ENCODE measurements at regions not wholly inside any gene's neighbourhood (a gene's known extent, or its start where the extent isn't known, plus 50 kb on each side); places are given as distances from the start of the nearest gene placed in this dataset.

- DNase-seq = no peak
These were observed 82.1 kb upstream of the IFNE start for GRCh38 chr9:21564175-21564574.

GRCh38 chr9:21565155-21565554 is 83.0 kb upstream of the IFNE start:
- no peak for DNase-seq

- DNase-seq = no peak
These were observed 85.8 kb upstream of the IFNE start for GRCh38 chr9:21567926-21568325.

- no peak for DNase-seq
These were observed 86.4 kb upstream of the IFNE start for GRCh38 chr9:21568484-21568883.

GRCh38 chr9:21569721-21570120 is 87.6 kb upstream of the IFNE start:
- DNase-seq = no peak

GRCh38 chr9:21570643-21571275 is 88.6 kb upstream of the IFNE start:
- DNase-seq = no peak

GRCh38 chr9:21574261-21574660 is 92.1 kb upstream of the IFNE start:
- DNase-seq = no peak

GRCh38 chr9:21576331-21577189 is 94.4 kb upstream of the IFNE start:
- no peak for DNase-seq

- no peak for DNase-seq
These were observed 97.1 kb upstream of the IFNE start for GRCh38 chr9:21579247-21579671.

- no peak for DNase-seq
These were observed 97.6 kb upstream of the IFNE start for GRCh38 chr9:21579743-21580142.

- DNase-seq = no peak
These were observed 98.7 kb upstream of the IFNE start for GRCh38 chr9:21580636-21581378.

GRCh38 chr9:21583628-21584377 is 101.7 kb upstream of the IFNE start:
- DNase-seq = no peak

GRCh38 chr9:21584890-21585289 is 102.8 kb upstream of the IFNE start:
- DNase-seq = no peak

GRCh38 chr9:21585756-21586752 is 103.9 kb upstream of the IFNE start:
- no peak for DNase-seq

- no peak for DNase-seq
These were observed 107.4 kb upstream of the IFNE start for GRCh38 chr9:21589344-21590056.

GRCh38 chr9:21590058-21590996 is 108.2 kb upstream of the IFNE start:
- DNase-seq = no peak

- DNase-seq = no peak
These were observed 109.3 kb upstream of the IFNE start for GRCh38 chr9:21591221-21592062.

- no peak for DNase-seq
These were observed 109.9 kb upstream of the IFNE start for GRCh38 chr9:21592063-21592338.
